ENCODE measurements at regions not wholly inside any gene's neighbourhood (a gene's known extent, or its start where the extent isn't known, plus 50 kb on each side); places are given as distances from the start of the nearest gene placed in this dataset.

- no peak for TF ChIP-seq POU5F1 (IDR thresholded peaks at IDR 0.05; ENCODE audit: low read depth, low read length)
- TF ChIP-seq KDM5A (IDR thresholded peaks at IDR 0.05; ENCODE audit: low read length), result no peak
- TF ChIP-seq KDM1A (IDR thresholded peaks at IDR 0.05; ENCODE audit: borderline replicate concordance, low read length), result no peak
- no peak for TF ChIP-seq CBX5 (IDR thresholded peaks at IDR 0.05; ENCODE audit: low read depth, low read length)
- TF ChIP-seq NANOG (IDR thresholded peaks at IDR 0.05; ENCODE audit: insufficient read depth, low read depth, low read length, poor library complexity, severe bottlenecking), result no peak
- TF ChIP-seq TBP (IDR thresholded peaks at IDR 0.05; ENCODE audit: low read depth, low read length), result no peak
- no peak for TF ChIP-seq SIX5 (IDR thresholded peaks at IDR 0.05; ENCODE audit: low read depth, low read length)
- TF ChIP-seq EZH2 (IDR thresholded peaks at IDR 0.05; ENCODE audit: low read depth, low read length, severe bottlenecking), result no peak
- no peak for TF ChIP-seq ASH2L (IDR thresholded peaks at IDR 0.05; ENCODE audit: low read length)
- no peak for TF ChIP-seq JUN (IDR thresholded peaks at IDR 0.05; ENCODE audit: low read depth, low read length)
- TF ChIP-seq TCF12 (IDR thresholded peaks at IDR 0.05; ENCODE audit: low read depth, low read length), result no peak
- TF ChIP-seq BCL11A (IDR thresholded peaks at IDR 0.05; ENCODE audit: low read depth in 2 of 2, low read length in 2 of 2), result no peak
- H2BK15ac ChIP-seq (ENCODE audit: low read length), result no peak overlapping the region
- H2BK12ac ChIP-seq (ENCODE audit: low read depth, low read length), result no peak overlapping the region
- H3K14ac ChIP-seq (ENCODE audit: insufficient read length), result no peak overlapping the region
- H4K5ac ChIP-seq (ENCODE audit: insufficient read length, low read depth, low read length), result no peak overlapping the region
- H4K91ac ChIP-seq (replicated peaks; ENCODE audit: insufficient read length, low read length), result no peak overlapping the region
- no peaks in the 10 kb centered on the region for H4K20me1 ChIP-seq (replicated peaks in 1 of 2; ENCODE audit: control insufficient read depth in 1 of 2, insufficient read depth in 2 of 2, low read length in 2 of 2)
- H3K4me1 ChIP-seq (replicated peaks in 1 of 4; ENCODE audit: control insufficient read depth in 3 of 4, insufficient read depth in 4 of 4, low read length in 3 of 4), result peaks cover 0 to 7% (median 1%) of the 10 kb centered on the region in 4 experiments; a peak in 2 of 7 replicates
- no peaks in the 10 kb centered on the region for H3K27me3 ChIP-seq (replicated peaks in 1 of 4; ENCODE audit: control insufficient read depth in 3 of 4, extremely low read depth in 1 of 4, insufficient read depth in 3 of 4, low read length in 3 of 4)
- CTCF ChIA-PET (ENCODE audit: partially characterized antibody), result no interaction called here
- H3K4me3 ChIP-seq (ENCODE audit: extremely low read depth in 1 of 4, insufficient read depth in 2 of 4, low read depth in 3 of 4, low read length in 4 of 4), result no peak overlapping the region
- H3K4me2 ChIP-seq (ENCODE audit: insufficient read depth in 1 of 2, low read depth in 2 of 2, low read length in 2 of 2), result no peak overlapping the region
- FAIRE-seq (no peak), DNase-seq (ENCODE audit: low read depth in 1 of 2, low spot score in 2 of 2) (no peak)
- H3K27ac ChIP-seq (ENCODE audit: low read depth, low read length), result no peak overlapping the region
- H2BK5ac ChIP-seq (ENCODE audit: low read depth, low read length), result no peak overlapping the region
- no peak overlapping the region for H2AK5ac ChIP-seq (ENCODE audit: low read depth, low read length)
- no peaks in the 10 kb centered on the region for H3K79me2 ChIP-seq (ENCODE audit: control insufficient read depth in 1 of 2, insufficient read depth in 2 of 2, low read length in 2 of 2)
- no peaks in the 10 kb centered on the region for H3K36me3 ChIP-seq (ENCODE audit: control insufficient read depth in 2 of 4, insufficient read depth in 4 of 4, low read length in 3 of 4)
- POLR2A ChIA-PET (ENCODE audit: partially characterized antibody), result no interaction called here
- no peak overlapping the region for H4K8ac ChIP-seq (ENCODE audit: extremely low read depth, insufficient read depth, low read length)
- no peak overlapping the region for H3K18ac ChIP-seq (ENCODE audit: extremely low read depth, low read length)
- no peak overlapping the region for H3K4ac ChIP-seq (replicated peaks; ENCODE audit: insufficient read length, low read depth, low read length)
- no peak overlapping the region for H3K56ac ChIP-seq (replicated peaks; ENCODE audit: insufficient read length, low read depth, low read length)
- H2BK120ac ChIP-seq (replicated peaks; ENCODE audit: low read depth, low read length), result no peak overlapping the region
- no peak overlapping the region for H2BK20ac ChIP-seq (ENCODE audit: low read length)
- no peaks in the 10 kb centered on the region for H3K9me3 ChIP-seq (ENCODE audit: insufficient read depth in 2 of 2, low read depth in 1 of 2, low read length in 1 of 2)
- no peak overlapping the region for H2AFZ ChIP-seq (ENCODE audit: low read length)
- H3K9ac ChIP-seq (replicated peaks in 1 of 4; ENCODE audit: extremely low read depth in 1 of 4, low read depth in 3 of 4, low read length in 3 of 4), result no peak overlapping the region
- no peaks in the 10 kb centered on the region for H3K23me2 ChIP-seq (ENCODE audit: low read depth, low read length)
- WGBS, 2 experiments (ENCODE audit: extremely low coverage in 1 of 2, insufficient coverage in 1 of 2, insufficient read length in 1 of 2, insufficient replicate concordance in 2 of 2, low coverage in 1 of 2, low lambda C conversion rate in 2 of 2, missing lambda C conversion rate in 1 of 2), result 91% methylated on average over 4 of the region's 4 CpGs; no CpG with 5 or more reads in 1 of the 2 experiments
- no peaks in the 10 kb centered on the region for H3K79me1 ChIP-seq (ENCODE audit: low read depth, low read length)
- H3K23ac ChIP-seq (ENCODE audit: insufficient read length), result no peak overlapping the region
Observed at GRCh38 chr7:27347276-27347640, 104.7 kb downstream of the EVX1 start.
